ENCODE measurements at regions not wholly inside any gene's neighbourhood (a gene's known extent, or its start where the extent isn't known, plus 50 kb on each side); places are given as distances from the start of the nearest gene placed in this dataset.

DNA sequence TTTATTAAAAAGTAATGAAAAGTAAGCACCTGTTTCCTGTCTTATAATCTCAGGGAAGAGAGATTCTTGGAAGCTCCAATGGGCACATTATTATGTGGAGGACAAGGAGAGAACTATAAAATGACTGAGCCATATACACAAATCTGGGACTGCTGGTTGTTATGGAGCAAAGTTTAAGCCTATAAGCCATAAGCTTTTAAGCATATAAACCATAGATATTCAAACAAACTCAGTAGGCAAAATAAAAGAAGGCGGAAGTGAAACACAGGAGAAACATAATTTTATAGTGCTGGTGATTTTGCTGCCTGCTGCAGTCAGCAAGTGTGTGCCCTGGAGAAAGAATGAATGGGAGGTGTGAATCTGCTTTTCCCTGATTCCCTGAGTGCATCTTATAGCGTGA lies 274.4 kb downstream of the KIF20B start:
- 51 to 70% methylated on average over 2 of the region's 2 CpGs for WGBS, 2 donors
- Histone ChIP-seq H3K27ac (no peak overlapping the region), H3K36me3 (replicated peaks in 1 of 2; ENCODE audit: insufficient read depth in 1 of 2, low read depth in 2 of 2) (no peaks in the 10 kb centered on the region), H3K4me1 (no peaks in the 10 kb centered on the region), H3K27me3 (no peaks in the 10 kb centered on the region), H3K9me3 (no peaks in the 10 kb centered on the region), H3K4me3 (no peak overlapping the region)
- TF ChIP-seq, protein P1, sequence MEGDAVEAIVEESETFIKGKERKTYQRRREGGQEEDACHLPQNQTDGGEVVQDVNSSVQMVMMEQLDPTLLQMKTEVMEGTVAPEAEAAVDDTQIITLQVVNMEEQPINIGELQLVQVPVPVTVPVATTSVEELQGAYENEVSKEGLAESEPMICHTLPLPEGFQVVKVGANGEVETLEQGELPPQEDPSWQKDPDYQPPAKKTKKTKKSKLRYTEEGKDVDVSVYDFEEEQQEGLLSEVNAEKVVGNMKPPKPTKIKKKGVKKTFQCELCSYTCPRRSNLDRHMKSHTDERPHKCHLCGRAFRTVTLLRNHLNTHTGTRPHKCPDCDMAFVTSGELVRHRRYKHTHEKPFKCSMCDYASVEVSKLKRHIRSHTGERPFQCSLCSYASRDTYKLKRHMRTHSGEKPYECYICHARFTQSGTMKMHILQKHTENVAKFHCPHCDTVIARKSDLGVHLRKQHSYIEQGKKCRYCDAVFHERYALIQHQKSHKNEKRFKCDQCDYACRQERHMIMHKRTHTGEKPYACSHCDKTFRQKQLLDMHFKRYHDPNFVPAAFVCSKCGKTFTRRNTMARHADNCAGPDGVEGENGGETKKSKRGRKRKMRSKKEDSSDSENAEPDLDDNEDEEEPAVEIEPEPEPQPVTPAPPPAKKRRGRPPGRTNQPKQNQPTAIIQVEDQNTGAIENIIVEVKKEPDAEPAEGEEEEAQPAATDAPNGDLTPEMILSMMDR (IDR thresholded peaks at IDR 0.05), result no peak
- TF ChIP-seq POLR2A (IDR thresholded peaks at IDR 0.05), result no peak
- intact Hi-C loops (cut with DNase I), result no loop called here
- DNase-seq, result no peak
- no peak for ATAC-seq

DNA sequence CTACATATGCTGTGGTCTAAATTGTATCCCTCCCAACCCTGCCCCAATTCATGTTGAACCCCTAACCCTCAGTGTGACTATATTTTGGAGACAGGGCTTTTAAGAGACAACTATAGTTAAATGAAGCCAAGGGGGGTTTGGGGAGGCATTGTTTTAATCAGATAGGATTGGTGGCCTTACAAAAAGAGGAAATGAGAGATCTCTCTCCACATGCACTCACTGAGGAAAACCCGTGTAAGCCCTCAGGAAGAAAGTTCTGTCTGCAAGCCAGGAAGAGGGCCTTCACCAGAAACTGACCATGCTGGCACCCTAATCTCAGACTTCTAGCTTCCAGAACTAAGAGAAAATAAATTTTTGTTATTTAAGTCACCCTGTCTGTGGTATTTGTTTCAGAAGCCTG lies 276.7 kb downstream of the KIF20B start:
- intact Hi-C loops (cut with DNase I), result no loop called here
- no peaks in the 10 kb centered on the region for H3K4me1 ChIP-seq
- H3K36me3 ChIP-seq (replicated peaks in 1 of 2; ENCODE audit: insufficient read depth in 1 of 2, low read depth in 2 of 2), result no peaks in the 10 kb centered on the region
- no peaks in the 10 kb centered on the region for H3K27me3 ChIP-seq
- no peak overlapping the region for H3K27ac ChIP-seq
- H3K9me3 ChIP-seq, result no peaks in the 10 kb centered on the region
- WGBS, 2 donors, result 33 to 62% methylated on average over 1 of the region's 1 CpG
- TF ChIP-seq POLR2A (IDR thresholded peaks at IDR 0.05), result no peak
- TF ChIP-seq, protein P1 (IDR thresholded peaks at IDR 0.05), result no peak
- ATAC-seq, result no peak
- no peak for DNase-seq
- H3K4me3 ChIP-seq, result no peak overlapping the region

DNA sequence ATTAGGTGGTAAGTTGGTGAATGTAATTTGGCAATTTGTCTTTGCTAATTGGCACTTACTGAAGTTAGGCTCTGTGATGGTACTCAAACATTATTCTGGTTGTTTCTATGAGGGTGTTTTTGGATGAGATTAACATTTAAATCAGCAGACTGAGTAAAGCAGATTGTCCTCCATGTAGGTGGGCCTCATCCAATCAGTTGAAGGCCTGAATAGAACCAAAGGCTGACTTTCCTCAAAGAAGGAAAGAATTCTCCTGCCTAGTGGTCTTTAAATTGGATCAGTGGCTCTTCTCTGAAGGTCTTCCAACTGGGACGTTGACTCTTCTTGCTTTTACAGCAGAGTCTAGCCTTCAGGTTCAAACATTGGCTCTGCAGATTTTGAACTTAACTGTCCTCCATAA lies 278.3 kb downstream of the KIF20B start:
- Histone ChIP-seq H3K27me3 (no peaks in the 10 kb centered on the region), H3K36me3 (replicated peaks in 1 of 2; ENCODE audit: insufficient read depth in 1 of 2, low read depth in 2 of 2) (no peaks in the 10 kb centered on the region), H3K4me3 (no peak overlapping the region), H3K4me1 (no peaks in the 10 kb centered on the region), H3K27ac (no peak overlapping the region), H3K9me3 (no peaks in the 10 kb centered on the region)
- ATAC-seq, result no peak
- TF ChIP-seq, protein P1 (IDR thresholded peaks at IDR 0.05), result no peak
- no peak for TF ChIP-seq POLR2A (IDR thresholded peaks at IDR 0.05)
- DNase-seq, result no peak
- WGBS, 2 donors, result 31 to 33% methylated on average over 1 of the region's 1 CpG
- intact Hi-C loops (cut with DNase I), result no loop called here

GRCh38 chr10:89980166-89980565 lies 278.8 kb downstream of the KIF20B start:
- Histone ChIP-seq H3K27ac (no peak overlapping the region), H3K27me3 (no peaks in the 10 kb centered on the region), H3K4me1 (no peaks in the 10 kb centered on the region), H3K9me3 (no peaks in the 10 kb centered on the region), H3K4me3 (no peak overlapping the region), H3K36me3 (replicated peaks in 1 of 2; ENCODE audit: insufficient read depth in 1 of 2, low read depth in 2 of 2) (no peaks in the 10 kb centered on the region)
- intact Hi-C loops (cut with DNase I), result no loop called here
- WGBS, 2 donors, result 48 to 59% methylated on average over 2 of the region's 2 CpGs
- no peak for ATAC-seq
- no peak for DNase-seq
- TF ChIP-seq, protein P1 (IDR thresholded peaks at IDR 0.05), result no peak
- no peak for TF ChIP-seq POLR2A (IDR thresholded peaks at IDR 0.05)

DNA sequence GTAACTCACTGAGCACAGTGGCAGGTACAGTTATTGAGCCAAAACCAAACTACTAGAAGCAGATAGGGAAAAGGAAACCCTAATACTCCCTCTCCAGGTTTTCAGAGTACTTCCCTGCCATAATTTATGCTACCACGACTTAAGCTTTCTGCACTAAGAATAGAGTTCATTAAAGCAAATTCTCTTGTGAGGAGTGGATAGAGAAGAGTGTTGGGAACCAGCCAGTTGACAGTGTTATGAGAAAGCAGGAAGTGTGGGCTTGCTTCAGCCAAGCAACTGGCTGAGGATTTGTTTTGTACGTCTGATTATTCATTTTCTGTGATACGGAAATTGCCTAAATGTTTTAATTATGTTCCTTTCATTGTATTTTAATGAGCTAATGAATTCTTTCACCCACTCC lies 280.5 kb downstream of the KIF20B start:
- Histone ChIP-seq H3K36me3 (replicated peaks in 1 of 2; ENCODE audit: insufficient read depth in 1 of 2, low read depth in 2 of 2) (no peaks in the 10 kb centered on the region), H3K4me1 (no peaks in the 10 kb centered on the region), H3K27me3 (no peaks in the 10 kb centered on the region), H3K27ac (no peak overlapping the region), H3K9me3 (no peaks in the 10 kb centered on the region), H3K4me3 (no peak overlapping the region)
- no peak for DNase-seq
- no peak for TF ChIP-seq POLR2A (IDR thresholded peaks at IDR 0.05)
- TF ChIP-seq, protein P1 (IDR thresholded peaks at IDR 0.05), result no peak
- intact Hi-C loops (cut with DNase I), result no loop called here
- ATAC-seq, result no peak
- WGBS, 2 donors, result 31 to 40% methylated on average over 3 of the region's 3 CpGs

Measured in body of pancreas (tissue), 4 donors.